OCI-LY1 (cell line): ENCODE measurements at regions not wholly inside any gene's neighbourhood (a gene's known extent, or its start where the extent isn't known, plus 50 kb on each side); places are given as distances from the start of the nearest gene placed in this dataset.

ENCODE experiments used
- H2AFZ ChIP-seq: fragments of 200-600 bp; sonication (generic), shearing (Covaris generic); 2 replicates; pipeline ENCODE4 v1.6.0; 2014; ENCODE audit warnings: antibody characterized with exemption, mild to moderate bottlenecking, low read length
- H3F3A ChIP-seq: fragments of 200-600 bp; sonication (generic), shearing (Covaris generic); 2 replicates; pipeline ENCODE4 v1.6.0; 2014; ENCODE audit warnings: mild to moderate bottlenecking, antibody characterized with exemption, low read length, moderate library complexity; ENCODE audit not compliant: insufficient read depth
- H3K27ac ChIP-seq: fragments of 200-600 bp; sonication (generic); 2 replicates; pipeline ENCODE4 v1.5.1; 2014; ENCODE audit warnings: low read length, mixed run types, mild to moderate bottlenecking, low read depth; ENCODE audit not compliant: poor library complexity, severe bottlenecking
- H3K27me3 ChIP-seq: fragments of 200-600 bp; sonication (generic); 2 replicates; pipeline ENCODE4 v1.6.0; 2014; ENCODE audit warnings: antibody characterized with exemption, mild to moderate bottlenecking, low read length, moderate library complexity; ENCODE audit not compliant: insufficient read depth
- H3K36me3 ChIP-seq: fragments of 200-600 bp; sonication (generic); 2 replicates; pipeline ENCODE4 v1.6.1; 2014; ENCODE audit warnings: mild to moderate bottlenecking, antibody characterized with exemption, low read length, moderate library complexity, mixed read lengths; ENCODE audit not compliant: insufficient read depth
- H3K4me1 ChIP-seq: fragments of 200-600 bp; sonication (generic); 2 replicates; pipeline ENCODE4 v1.5.1; 2014; ENCODE audit warnings: mild to moderate bottlenecking, low read length, moderate library complexity; ENCODE audit not compliant: insufficient read depth, severe bottlenecking
- H3K4me2 ChIP-seq: fragments of 200-600 bp; sonication (generic), shearing (Covaris generic); 2 replicates; pipeline ENCODE4 v1.6.1; 2014; ENCODE audit warnings: low read length
- H3K4me3 ChIP-seq: fragments of 200-600 bp; sonication (generic); 2 replicates; pipeline ENCODE4 v1.5.1; 2014; ENCODE audit warnings: low read length, low read depth, mild to moderate bottlenecking, mixed read lengths; ENCODE audit not compliant: poor library complexity, severe bottlenecking
- H3K79me2 ChIP-seq: fragments of 200-600 bp; shearing (Covaris generic); 2 replicates; pipeline ENCODE4 v1.6.1; 2016; ENCODE audit warnings: mixed run types, low read length, mixed read lengths; ENCODE audit not compliant: insufficient read depth
- H3K9ac ChIP-seq: fragments of 200-600 bp; sonication (generic), shearing (Covaris generic); 2 replicates; pipeline ENCODE4 v1.6.1; 2014; ENCODE audit warnings: mild to moderate bottlenecking, low read length, mixed read lengths
- H3K9me2 ChIP-seq: fragments of 200-600 bp; sonication (generic), shearing (Covaris generic); 2 replicates; pipeline ENCODE4 v1.6.1; 2014; ENCODE audit warnings: low read depth, mild to moderate bottlenecking, low read length, mixed read lengths
- H3K9me3 ChIP-seq: fragments of 200-600 bp; shearing (Covaris generic); 2 replicates; pipeline ENCODE4 v1.6.1; 2014; ENCODE audit warnings: low read length, mixed read lengths
- H4K20me1 ChIP-seq: fragments of 200-600 bp; sonication (generic), shearing (Covaris generic); 2 replicates; pipeline ENCODE4 v1.6.0; 2016; ENCODE audit warnings: mild to moderate bottlenecking, low read length; ENCODE audit not compliant: insufficient read depth
- CTCF ChIP-seq: fragments of 200-600 bp; sonication (generic), shearing (Covaris generic); IDR thresholded peaks from 2 replicates; pipeline ENCODE4 v1.5.1; 2017; ENCODE audit warnings: mild to moderate bottlenecking, antibody characterized with exemption, low read length, moderate library complexity, mixed read lengths
- EZH2 ChIP-seq: fragments of 200-600 bp; sonication (generic), shearing (Covaris generic); IDR thresholded peaks from 2 replicates; pipeline ENCODE4 v1.8.0; 2017; ENCODE audit warnings: borderline replicate concordance, mixed run types, mild to moderate bottlenecking, antibody characterized with exemption, low read length, moderate library complexity, mixed read lengths

GRCh38 chr17:72262766-72263165, 141.9 kb downstream of the SOX9 start:
- Histone ChIP-seq H2AFZ (no peak overlapping the region), H3K36me3 (no peaks in the 10 kb centered on the region), H3K9me3 (no peaks in the 10 kb centered on the region), H3K4me1 (no peaks in the 10 kb centered on the region), H3K9me2 (no peaks in the 10 kb centered on the region), H4K20me1 (no peaks in the 10 kb centered on the region), H3K4me2 (no peak overlapping the region), H3F3A (no peaks in the 10 kb centered on the region), H3K27ac (no peak overlapping the region), H3K9ac (no peak overlapping the region), H3K27me3 (no peaks in the 10 kb centered on the region), H3K4me3 (no peak overlapping the region), H3K79me2 (no peaks in the 10 kb centered on the region)
- TF ChIP-seq CTCF, result no peak
- no peak for TF ChIP-seq EZH2

GRCh38 chr17:72264682-72265405, 144.0 kb downstream of the SOX9 start:
- no peaks in the 10 kb centered on the region for H3K79me2 ChIP-seq
- H4K20me1 ChIP-seq, result no peaks in the 10 kb centered on the region
- H3K9me2 ChIP-seq, result no peaks in the 10 kb centered on the region
- no peaks in the 10 kb centered on the region for H3K9me3 ChIP-seq
- no peak overlapping the region for H3K9ac ChIP-seq
- H3K4me3 ChIP-seq, result no peak overlapping the region
- H3F3A ChIP-seq, result no peaks in the 10 kb centered on the region
- H3K4me1 ChIP-seq, result no peaks in the 10 kb centered on the region
- no peak overlapping the region for H3K27ac ChIP-seq
- no peaks in the 10 kb centered on the region for H3K27me3 ChIP-seq
- H3K4me2 ChIP-seq, result no peak overlapping the region
- H3K36me3 ChIP-seq, result no peaks in the 10 kb centered on the region
- H2AFZ ChIP-seq, result no peak overlapping the region
- TF ChIP-seq EZH2, result no peak
- no peak for TF ChIP-seq CTCF

GRCh38 chr17:72266112-72266775, 145.4 kb downstream of the SOX9 start:
- TF ChIP-seq CTCF (no peak), EZH2 (no peak)
- H2AFZ ChIP-seq, result no peak overlapping the region
- no peak overlapping the region for H3K9ac ChIP-seq
- H3K79me2 ChIP-seq, result no peaks in the 10 kb centered on the region
- H4K20me1 ChIP-seq, result no peaks in the 10 kb centered on the region
- no peaks in the 10 kb centered on the region for H3F3A ChIP-seq
- no peak overlapping the region for H3K4me3 ChIP-seq
- no peaks in the 10 kb centered on the region for H3K27me3 ChIP-seq
- H3K9me3 ChIP-seq, result no peaks in the 10 kb centered on the region
- no peak overlapping the region for H3K4me2 ChIP-seq
- H3K9me2 ChIP-seq, result no peaks in the 10 kb centered on the region
- H3K36me3 ChIP-seq, result no peaks in the 10 kb centered on the region
- no peak overlapping the region for H3K27ac ChIP-seq
- no peaks in the 10 kb centered on the region for H3K4me1 ChIP-seq
